ENCODE measurements at regions not wholly inside any gene's neighbourhood (a gene's known extent, or its start where the extent isn't known, plus 50 kb on each side); places are given as distances from the start of the nearest gene placed in this dataset.
"Not testable (repeated sequence)": the region's sequence is repeated elsewhere in the genome, so short reads cannot be mapped to it uniquely, and the experiment has no call there.

- DNase-seq (ENCODE audit: low read depth, low spot score) = no peak
These were observed 574.3 kb upstream of the PCDH20 start for GRCh38 chr13:61989978-61990377.

GRCh38 chr13:61988810-61989209 lies 573.2 kb upstream of the PCDH20 start:
- DNase-seq (ENCODE audit: low read depth, low spot score) = no peak

GRCh38 chr13:61975001-61975400 lies 559.4 kb upstream of the PCDH20 start:
- no peak for DNase-seq (ENCODE audit: low read depth, low spot score)

GRCh38 chr13:61965756-61966155 lies 550.1 kb upstream of the PCDH20 start:
- no peak for DNase-seq (ENCODE audit: low read depth, low spot score)

- DNase-seq (ENCODE audit: low read depth, low spot score) = no peak
These were observed 545.3 kb upstream of the PCDH20 start for GRCh38 chr13:61960981-61961380.

GRCh38 chr13:61954092-61954491 lies 538.4 kb upstream of the PCDH20 start:
- no peak for DNase-seq (ENCODE audit: low read depth, low spot score)

- DNase-seq (ENCODE audit: low read depth, low spot score) = no peak
These were observed 535.2 kb upstream of the PCDH20 start for GRCh38 chr13:61950828-61951227.

- DNase-seq (ENCODE audit: low read depth, low spot score) = no peak
These were observed 528.8 kb upstream of the PCDH20 start for GRCh38 chr13:61944329-61944929.

- DNase-seq (ENCODE audit: low read depth, low spot score) = no peak
These were observed 520.1 kb upstream of the PCDH20 start for GRCh38 chr13:61935710-61936109.

GRCh38 chr13:61927648-61928047 lies 512.0 kb upstream of the PCDH20 start:
- DNase-seq (ENCODE audit: low read depth, low spot score) = no peak

GRCh38 chr13:61918841-61919240 lies 503.2 kb upstream of the PCDH20 start:
- no peak for DNase-seq (ENCODE audit: low read depth, low spot score)

GRCh38 chr13:61916483-61916882 lies 500.8 kb upstream of the PCDH20 start:
- no peak for DNase-seq (ENCODE audit: low read depth, low spot score)

GRCh38 chr13:61913183-61913582 lies 497.5 kb upstream of the PCDH20 start:
- no peak for DNase-seq (ENCODE audit: low read depth, low spot score)

- DNase-seq (ENCODE audit: low read depth, low spot score) = no peak
These were observed 493.4 kb upstream of the PCDH20 start for GRCh38 chr13:61908906-61909615.

- DNase-seq (ENCODE audit: low read depth, low spot score) = no peak
These were observed 489.4 kb upstream of the PCDH20 start for GRCh38 chr13:61905054-61905453.

- no peak for DNase-seq (ENCODE audit: low read depth, low spot score)
These were observed 486.4 kb upstream of the PCDH20 start for GRCh38 chr13:61901946-61902541.

- DNase-seq (ENCODE audit: low read depth, low spot score) = no peak
These were observed 484.4 kb upstream of the PCDH20 start for GRCh38 chr13:61900033-61900432.

GRCh38 chr13:61898207-61898606 lies 482.6 kb upstream of the PCDH20 start:
- no peak for DNase-seq (ENCODE audit: low read depth, low spot score)

GRCh38 chr13:61891401-61891800 lies 475.8 kb upstream of the PCDH20 start:
- DNase-seq (ENCODE audit: low read depth, low spot score) = no peak

GRCh38 chr13:61884830-61885229 lies 469.2 kb upstream of the PCDH20 start:
- no peak for DNase-seq (ENCODE audit: low read depth, low spot score)

- no peak for DNase-seq (ENCODE audit: low read depth, low spot score)
These were observed 465.1 kb upstream of the PCDH20 start for GRCh38 chr13:61880578-61881283.

- DNase-seq (ENCODE audit: low read depth, low spot score) = not testable (repeated sequence)
These were observed 462.9 kb upstream of the PCDH20 start for GRCh38 chr13:61878565-61878964.
